GM10266 (cell line): ENCODE measurements at regions not wholly inside any gene's neighbourhood (a gene's known extent, or its start where the extent isn't known, plus 50 kb on each side); places are given as distances from the start of the nearest gene placed in this dataset.

Source experiments
- DNase-seq: peaks from one replicate; pipeline ENCODE4 v3.0.0; 2012; ENCODE audit errors: extremely low spot score
- TF ChIP-seq, protein P1 (sequence below): IDR thresholded peaks from 2 replicates; pipeline ENCODE4 v1.5.1; 2012; ENCODE audit warnings: mild to moderate bottlenecking, low read depth; ENCODE audit not compliant: control insufficient read depth, insufficient read depth; ENCODE audit errors: missing control alignments

GRCh38 chr14:66365388-66365787, 120.8 kb upstream of the CCDC196 start:
- no peak for DNase-seq
- TF ChIP-seq, protein P1, sequence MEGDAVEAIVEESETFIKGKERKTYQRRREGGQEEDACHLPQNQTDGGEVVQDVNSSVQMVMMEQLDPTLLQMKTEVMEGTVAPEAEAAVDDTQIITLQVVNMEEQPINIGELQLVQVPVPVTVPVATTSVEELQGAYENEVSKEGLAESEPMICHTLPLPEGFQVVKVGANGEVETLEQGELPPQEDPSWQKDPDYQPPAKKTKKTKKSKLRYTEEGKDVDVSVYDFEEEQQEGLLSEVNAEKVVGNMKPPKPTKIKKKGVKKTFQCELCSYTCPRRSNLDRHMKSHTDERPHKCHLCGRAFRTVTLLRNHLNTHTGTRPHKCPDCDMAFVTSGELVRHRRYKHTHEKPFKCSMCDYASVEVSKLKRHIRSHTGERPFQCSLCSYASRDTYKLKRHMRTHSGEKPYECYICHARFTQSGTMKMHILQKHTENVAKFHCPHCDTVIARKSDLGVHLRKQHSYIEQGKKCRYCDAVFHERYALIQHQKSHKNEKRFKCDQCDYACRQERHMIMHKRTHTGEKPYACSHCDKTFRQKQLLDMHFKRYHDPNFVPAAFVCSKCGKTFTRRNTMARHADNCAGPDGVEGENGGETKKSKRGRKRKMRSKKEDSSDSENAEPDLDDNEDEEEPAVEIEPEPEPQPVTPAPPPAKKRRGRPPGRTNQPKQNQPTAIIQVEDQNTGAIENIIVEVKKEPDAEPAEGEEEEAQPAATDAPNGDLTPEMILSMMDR = no peak

- no peak for DNase-seq
- TF ChIP-seq, protein P1 = no peak
Observed at GRCh38 chr14:66369157-66369697, 116.9 kb upstream of the CCDC196 start.

GRCh38 chr14:66371776-66372175, 114.4 kb upstream of the CCDC196 start:
- DNase-seq = no peak
- TF ChIP-seq, protein P1 = no peak

DNA sequence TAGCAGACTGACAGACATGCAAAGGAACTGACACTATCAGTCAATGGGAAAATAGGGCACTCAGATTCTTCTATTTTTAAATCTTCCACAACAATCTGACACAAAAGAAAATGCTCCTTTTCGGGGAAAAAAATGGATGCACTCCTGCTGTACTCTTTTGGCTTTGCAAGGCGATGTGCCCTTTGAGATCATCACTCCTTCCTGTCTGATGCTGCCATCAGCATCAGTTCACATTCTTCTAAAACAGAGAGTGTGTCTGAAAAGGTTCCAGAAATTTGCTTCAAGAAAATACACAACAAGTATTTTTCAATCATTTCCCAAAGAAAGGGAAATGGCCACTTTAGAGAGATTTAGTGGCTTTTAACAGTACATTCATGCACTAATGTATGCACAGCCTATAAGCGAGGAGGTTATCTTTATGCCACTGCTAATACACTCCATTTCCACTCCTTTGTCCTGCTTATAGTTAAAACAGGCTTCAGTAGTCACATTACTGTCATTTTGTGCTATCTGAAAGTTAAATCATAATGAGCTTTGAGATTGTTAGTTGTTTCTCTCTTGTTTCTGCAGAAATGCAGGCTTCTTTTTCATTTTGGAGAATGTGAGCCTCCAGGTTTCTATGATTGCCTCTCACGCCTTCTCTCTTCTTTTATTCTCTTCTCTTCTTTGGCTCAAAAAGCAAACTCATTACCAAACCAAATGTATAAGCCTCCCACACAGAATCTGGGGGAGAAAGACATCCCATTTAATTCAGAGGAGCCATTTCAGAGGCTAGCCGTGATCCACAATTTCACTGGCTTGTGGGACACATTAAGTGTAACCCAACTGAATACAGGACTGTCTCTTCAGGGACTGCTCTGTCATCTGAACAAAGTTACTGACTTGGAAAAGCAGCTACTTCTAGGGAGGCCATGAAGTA, 110.9 kb upstream of the CCDC196 start:
- TF ChIP-seq, protein P1 = no peak
- no peak for DNase-seq

DNA sequence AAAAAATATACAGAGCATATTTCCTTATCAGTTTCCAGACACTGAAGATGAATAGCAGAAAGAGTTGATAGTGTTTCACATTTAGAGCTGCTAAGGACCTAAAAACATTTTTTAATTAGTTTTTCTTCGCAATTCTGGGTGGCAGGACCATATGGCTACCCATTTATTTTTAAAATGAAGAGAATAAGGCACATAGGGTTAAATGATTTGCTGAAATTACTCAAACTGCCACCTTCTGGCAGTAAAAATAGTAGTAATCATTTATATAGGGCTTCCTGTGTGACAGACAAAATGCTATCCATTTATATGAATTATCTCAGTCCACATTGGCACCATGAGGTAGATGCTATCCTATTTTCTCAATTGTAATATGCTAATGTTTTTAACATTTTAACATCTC, 108.6 kb upstream of the CCDC196 start:
- TF ChIP-seq, protein P1 = no peak

GRCh38 chr14:66378712-66379505, 107.3 kb upstream of the CCDC196 start:
- TF ChIP-seq, protein P1 = no peak
- DNase-seq = no peak

More for the DNA sequence above, 108.6 kb upstream of the CCDC196 start:
- no peak for DNase-seq

- DNase-seq = no peak
- TF ChIP-seq, protein P1 = no peak
Observed at GRCh38 chr14:66380143-66380542, 106.0 kb upstream of the CCDC196 start.
